Liver (tissue), 8 donors: ENCODE measurements at regions not wholly inside any gene's neighbourhood (a gene's known extent, or its start where the extent isn't known, plus 50 kb on each side); places are given as distances from the start of the nearest gene placed in this dataset.

ENCODE experiments used
- DNase-seq: peaks from one replicate; pipeline ENCODE4 v3.0.0-alpha.2; 2017; ENCODE audit warnings: low spot score
- H3K27ac ChIP-seq, 2 donors: one replicate each; pipeline ENCODE4 v1.7.0; 2013; ENCODE audit warnings: inconsistent platforms in 2 of 2, low read length in 2 of 2, control low read depth in 1 of 2, low read depth in 1 of 2, mild to moderate bottlenecking in 1 of 2
- H3K27me3 ChIP-seq, 4 donors: one replicate each; pipeline versions ENCODE4 v1.6.1 to v1.7.0; 2013; ENCODE audit warnings: low read length in 3 of 4, inconsistent platforms in 1 of 4, mild to moderate bottlenecking in 1 of 4, moderate library complexity in 1 of 4; ENCODE audit not compliant: control insufficient read depth in 4 of 4, insufficient read depth in 4 of 4
- H3K36me3 ChIP-seq, 4 donors: one replicate each; pipeline versions ENCODE4 v1.6.1 to v1.7.0; 2013; ENCODE audit warnings: low read length in 3 of 4, mild to moderate bottlenecking in 3 of 4, low read depth in 1 of 4, moderate library complexity in 1 of 4; ENCODE audit not compliant: control insufficient read depth in 4 of 4, insufficient read depth in 3 of 4
- H3K4me1 ChIP-seq, 4 donors: one replicate each; pipeline versions ENCODE4 v1.6.1 to v1.7.0; 2013; ENCODE audit warnings: low read length in 3 of 4, mild to moderate bottlenecking in 3 of 4, moderate library complexity in 1 of 4; ENCODE audit not compliant: control insufficient read depth in 4 of 4, insufficient read depth in 4 of 4
- H3K4me3 ChIP-seq, 3 donors: one replicate each; pipeline versions ENCODE4 v1.6.1 to v1.7.0; 2013; ENCODE audit warnings: low read length in 3 of 3, control low read depth in 1 of 3, low read depth in 1 of 3, mild to moderate bottlenecking in 1 of 3
- H3K9ac ChIP-seq, 2 donors: one replicate each; pipeline ENCODE4 v1.7.0; 2013; ENCODE audit warnings: low read length in 2 of 2, mild to moderate bottlenecking in 2 of 2, moderate library complexity in 2 of 2, control low read depth in 1 of 2, low read depth in 1 of 2
- H3K9me3 ChIP-seq, 4 donors: one replicate each; pipeline versions ENCODE4 v1.6.1 to v1.7.0; 2013; ENCODE audit warnings: low read length in 3 of 4; ENCODE audit not compliant: control insufficient read depth in 4 of 4
- ATF3 ChIP-seq: IDR thresholded peaks from 2 replicates; pipeline ENCODE4 v1.6.1; 2016; ENCODE audit warnings: antibody characterized with exemption
- CTCF ChIP-seq: fragments of 150-350 bp; IDR thresholded peaks from 2 replicates; pipeline ENCODE4 v1.5.1; 2017; ENCODE audit warnings: improper control_type of control experiment, low read depth, low read length; ENCODE audit not compliant: missing input control
- EGR1 ChIP-seq, 2 donors: IDR thresholded peaks; 2 replicates each; pipeline ENCODE4 v1.6.1; 2016 to 2018; ENCODE audit warnings: antibody characterized with exemption in 2 of 2, low read depth in 2 of 2
- FOXA1 ChIP-seq: IDR thresholded peaks from 2 replicates; pipeline ENCODE4 v1.6.1; 2016; ENCODE audit warnings: antibody characterized with exemption
- FOXA2 ChIP-seq: IDR thresholded peaks from 2 replicates; pipeline ENCODE4 v1.6.1; 2016; ENCODE audit warnings: antibody characterized with exemption
- GABPA ChIP-seq, 2 donors: IDR thresholded peaks in 1 of 2; conservative IDR thresholded peaks in 1 of 2; 2 replicates each; pipeline ENCODE4 v1.6.1; 2016; ENCODE audit warnings: antibody characterized with exemption in 2 of 2, mild to moderate bottlenecking in 1 of 2, moderate library complexity in 1 of 2
- HNF4A ChIP-seq, 2 donors: conservative IDR thresholded peaks; 2 replicates each; pipeline ENCODE4 v1.6.1; 2016; ENCODE audit warnings: antibody characterized with exemption in 2 of 2, mild to moderate bottlenecking in 2 of 2
- HNF4G ChIP-seq: IDR thresholded peaks from 2 replicates; pipeline ENCODE4 v1.6.1; 2016; ENCODE audit warnings: antibody characterized with exemption
- JUND ChIP-seq, 2 donors: IDR thresholded peaks; 2 replicates each; pipeline ENCODE4 v1.6.1; 2016; ENCODE audit warnings: antibody characterized with exemption in 2 of 2
- NR2F2 ChIP-seq: IDR thresholded peaks from 2 replicates; pipeline ENCODE4 v1.6.1; 2016; ENCODE audit warnings: antibody characterized with exemption
- RAD21 ChIP-seq, 2 donors: IDR thresholded peaks; 2 replicates each; pipeline ENCODE4 v1.6.1; 2016; ENCODE audit warnings: antibody characterized with exemption in 2 of 2, mild to moderate bottlenecking in 2 of 2
- REST ChIP-seq: IDR thresholded peaks from 2 replicates; pipeline ENCODE4 v1.6.1; 2016; ENCODE audit warnings: antibody characterized with exemption, mild to moderate bottlenecking
- RXRA ChIP-seq, 2 donors: IDR thresholded peaks; 2 replicates each; pipeline ENCODE4 v1.6.1; 2017 to 2018; ENCODE audit warnings: antibody characterized with exemption in 2 of 2, mild to moderate bottlenecking in 1 of 2
- SP1 ChIP-seq: IDR thresholded peaks from 2 replicates; pipeline ENCODE4 v1.6.1; 2018; ENCODE audit warnings: antibody characterized with exemption, mild to moderate bottlenecking
- TAF1 ChIP-seq: conservative IDR thresholded peaks from 2 replicates; pipeline ENCODE4 v1.6.1; 2016; ENCODE audit warnings: antibody characterized with exemption, mild to moderate bottlenecking
- YY1 ChIP-seq: IDR thresholded peaks from 2 replicates; pipeline ENCODE4 v1.6.1; 2016; ENCODE audit warnings: antibody characterized with exemption, mild to moderate bottlenecking
- ZBTB33 ChIP-seq: IDR thresholded peaks from 2 replicates; pipeline ENCODE4 v1.6.1; 2016; ENCODE audit warnings: antibody characterized with exemption
- WGBS: extraction: QIAGEN DNeasy Blood & Tissue Kit; methylation state at CpG from one replicate; pipeline ENCODE4 v1.1.7; 2013; 5-methylcytosine and 5-hydroxymethylcytosine counted together
- donor health status: healthy.
- donor health status: healthy.
- donor health status: healthy.
- donor health status: healthy.
- donor health status: healthy.

- TF ChIP-seq YY1 (no peak), EGR1 (IDR thresholded peaks at IDR 0.05; ENCODE audit: low read depth in 2 of 2) (no peak), RXRA (IDR thresholded peaks at IDR 0.05) (no peak), HNF4G (no peak), ZBTB33 (no peak), TAF1 (no peak), REST (no peak), HNF4A (conservative IDR thresholded peaks at IDR 0.05) (no peak), RAD21 (IDR thresholded peaks at IDR 0.05) (no peak), FOXA2 (no peak), SP1 (no peak)
- no peak overlapping the region for H3K9ac ChIP-seq
- no peaks in the 10 kb centered on the region for H3K27me3 ChIP-seq
- no peak overlapping the region for H3K27ac ChIP-seq
- no peaks in the 10 kb centered on the region for H3K4me1 ChIP-seq
- no peak overlapping the region for H3K4me3 ChIP-seq
- no peaks in the 10 kb centered on the region for H3K9me3 ChIP-seq
- H3K36me3 ChIP-seq: no peaks in the 10 kb centered on the region
- no peak for DNase-seq
Measured at GRCh38 chr7:94244760-94245159, 149.9 kb upstream of the COL1A2 start.

- Histone ChIP-seq H3K4me1 (no peaks in the 10 kb centered on the region), H3K9me3 (no peaks in the 10 kb centered on the region), H3K9ac (no peak overlapping the region), H3K36me3 (no peaks in the 10 kb centered on the region), H3K27ac (no peak overlapping the region), H3K4me3 (no peak overlapping the region), H3K27me3 (no peaks in the 10 kb centered on the region)
- whole genome bisulfite sequencing: 85% methylated on average over 4 of the region's 4 CpGs
- DNase-seq: no peak
- TF ChIP-seq JUND (IDR thresholded peaks at IDR 0.05) (no peak), REST (no peak), NR2F2 (no peak), CTCF (no peak), EGR1 (IDR thresholded peaks at IDR 0.05; ENCODE audit: low read depth in 2 of 2) (no peak), ATF3 (no peak), FOXA1 (no peak), HNF4G (no peak), GABPA (IDR thresholded peaks at IDR 0.05 in 1 of 2, conservative IDR thresholded peaks at IDR 0.05 in 1 of 2) (no peak)
Measured at GRCh38 chr7:94245500-94245899, 149.2 kb upstream of the COL1A2 start.
